HG03095 (cell line): ENCODE measurements at regions not wholly inside any gene's neighbourhood (a gene's known extent, or its start where the extent isn't known, plus 50 kb on each side); places are given as distances from the start of the nearest gene placed in this dataset.

Experiments used
- ATAC-seq: cut with Tn5 transposase; IDR thresholded peaks from one replicate; pipeline ENCODE4 v1.9.1; 2021; ENCODE audit warnings: moderate library complexity; ENCODE audit not compliant: unreplicated experiment

DNA sequence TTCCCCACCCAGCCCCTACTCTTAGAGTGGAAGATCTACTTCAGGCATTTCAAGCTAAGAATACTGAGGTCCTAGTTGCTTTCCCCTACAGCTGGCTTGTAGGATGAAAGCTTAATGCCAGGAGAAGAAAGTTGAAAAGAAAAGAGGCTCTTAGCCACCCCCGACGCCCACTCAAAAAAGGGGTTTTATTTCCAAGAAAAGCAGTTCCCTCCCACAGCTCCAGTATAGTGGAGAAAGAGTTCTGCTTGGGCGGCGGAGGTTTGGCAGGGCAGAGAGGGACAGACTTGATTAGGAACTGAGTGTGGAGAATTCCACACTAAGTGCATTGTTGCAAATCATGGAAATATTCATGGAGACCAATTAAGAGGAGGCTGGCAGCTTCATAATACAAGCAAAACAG lies 470.9 kb downstream of the ETS1 start:
- no peak for ATAC-seq

DNA sequence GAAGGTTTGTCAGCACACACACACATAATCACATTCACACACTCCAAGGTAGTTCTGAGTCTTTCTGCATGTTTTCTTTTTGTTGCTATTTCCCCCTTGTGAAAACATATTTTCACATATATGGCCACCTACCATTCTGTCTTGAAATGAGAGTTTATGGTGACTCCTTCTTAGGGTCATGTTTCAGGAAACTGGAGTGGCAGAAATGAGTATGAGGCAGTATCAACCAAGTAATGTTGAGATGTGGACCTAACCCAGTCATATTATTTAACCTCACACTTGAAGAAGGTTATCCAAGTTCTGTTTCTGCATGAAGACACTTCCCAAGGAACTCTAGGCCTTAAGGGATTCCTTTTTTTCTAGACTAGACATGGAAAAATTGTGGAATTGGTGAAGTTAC lies 481.4 kb downstream of the ETS1 start:
- no peak for ATAC-seq

GRCh38 chr11:128105511-128105910 lies 481.8 kb downstream of the ETS1 start:
- no peak for ATAC-seq

- ATAC-seq: no peak
Measured at GRCh38 chr11:128103278-128103873, 484.0 kb downstream of the ETS1 start.

DNA sequence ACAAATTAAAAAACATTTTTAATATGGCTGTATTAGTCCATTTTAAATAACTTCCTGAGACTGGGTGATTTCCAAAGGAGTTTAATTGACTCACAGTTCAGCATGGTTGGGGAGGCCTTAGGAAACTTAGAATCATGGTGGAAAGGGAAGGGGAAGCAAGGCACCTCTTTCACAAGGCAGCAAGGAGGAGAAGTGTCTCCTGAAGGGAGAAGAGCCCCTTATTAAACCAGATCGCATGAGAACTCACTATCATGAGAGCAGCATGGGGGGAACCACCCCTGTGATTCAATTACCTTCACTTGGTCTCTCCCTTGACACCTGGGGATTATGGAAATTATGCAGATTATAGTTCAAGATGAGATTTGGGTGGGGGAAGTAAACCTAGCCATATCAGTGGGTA lies 488.6 kb downstream of the ETS1 start:
- ATAC-seq: no peak

DNA sequence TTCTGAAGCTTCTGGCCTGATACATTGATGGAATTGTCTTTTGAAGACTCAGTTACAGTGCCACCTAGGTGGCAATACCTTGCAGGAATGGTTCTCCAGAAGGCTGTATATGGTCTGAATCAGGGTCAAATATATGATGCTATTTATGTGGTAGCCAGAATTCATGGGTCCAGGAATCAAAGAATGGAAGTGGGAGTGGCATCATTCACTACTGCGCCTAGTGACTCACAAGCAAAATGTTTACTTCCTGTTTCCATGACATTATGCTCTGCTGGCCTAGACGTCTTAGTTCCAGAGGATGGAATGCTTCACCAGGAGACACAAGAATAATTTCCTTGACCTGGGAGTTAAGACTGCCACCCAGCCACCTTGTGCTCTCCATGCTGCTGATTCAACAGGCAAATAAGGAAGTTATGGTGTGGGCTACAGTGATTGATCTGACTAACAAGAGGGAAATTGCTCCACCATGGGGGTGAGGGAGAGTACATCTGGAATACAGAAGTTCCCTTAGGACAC lies 491.8 kb downstream of the ETS1 start:
- no peak for ATAC-seq

GRCh38 chr11:128093689-128094088 lies 493.7 kb downstream of the ETS1 start:
- no peak for ATAC-seq

DNA sequence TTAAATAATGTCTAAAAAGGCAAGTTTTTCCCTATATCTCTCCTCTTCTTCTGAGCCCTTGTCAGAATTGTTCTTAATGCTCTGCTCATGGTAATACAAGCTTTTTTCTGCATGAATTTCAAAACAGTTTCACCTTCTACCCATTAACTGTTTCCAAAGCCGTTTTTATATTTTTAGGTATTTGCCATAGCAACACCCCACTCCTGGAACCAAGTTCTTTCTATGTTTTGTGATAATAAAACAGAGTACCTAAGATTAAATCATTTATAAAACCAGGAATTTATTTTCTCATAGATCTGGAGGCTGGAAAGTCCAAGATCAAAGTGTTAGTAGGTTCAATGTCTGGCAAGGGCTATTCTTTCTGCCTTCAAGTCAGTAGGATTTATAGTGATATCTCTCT lies 497.4 kb downstream of the ETS1 start:
- no peak for ATAC-seq

DNA sequence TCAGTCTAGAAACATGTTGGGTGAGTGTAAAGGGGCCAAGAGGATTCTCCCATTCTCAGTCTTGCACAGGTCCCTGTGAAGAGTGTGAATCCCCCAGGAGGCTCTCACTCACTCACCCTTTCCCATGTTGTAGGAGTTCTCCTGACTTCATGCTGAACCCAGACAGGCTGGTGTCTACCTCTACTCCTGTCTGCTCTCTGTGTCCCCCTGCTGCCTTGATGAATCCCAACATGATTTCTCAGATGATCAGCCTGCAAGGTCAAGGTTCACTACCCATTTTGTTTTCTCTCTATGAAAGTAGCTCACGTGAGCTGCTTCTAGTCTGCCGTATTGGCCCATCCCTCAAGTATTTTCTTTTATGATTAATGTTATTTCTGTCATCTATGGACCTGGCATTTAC lies 500.6 kb downstream of the ETS1 start:
- no peak for ATAC-seq

DNA sequence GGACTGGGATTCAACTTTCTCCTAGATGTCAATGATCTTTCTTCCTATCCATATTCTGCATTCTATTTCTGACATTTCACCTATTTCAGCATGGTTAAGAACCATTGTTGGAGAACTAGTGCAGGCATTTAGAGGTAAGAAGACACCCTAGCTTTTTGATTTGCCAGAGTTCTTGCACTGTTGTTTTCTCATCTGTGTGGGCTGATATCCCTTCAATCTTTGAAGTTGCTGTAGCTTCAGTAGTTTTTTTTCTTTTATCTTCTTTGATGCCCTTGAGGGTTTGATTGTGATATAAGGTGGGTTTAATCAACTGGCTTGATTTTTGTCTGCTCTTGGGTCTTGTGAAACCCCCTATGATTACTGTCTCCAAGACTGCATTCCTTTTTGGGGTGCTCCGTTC lies 502.1 kb downstream of the ETS1 start:
- no peak for ATAC-seq

DNA sequence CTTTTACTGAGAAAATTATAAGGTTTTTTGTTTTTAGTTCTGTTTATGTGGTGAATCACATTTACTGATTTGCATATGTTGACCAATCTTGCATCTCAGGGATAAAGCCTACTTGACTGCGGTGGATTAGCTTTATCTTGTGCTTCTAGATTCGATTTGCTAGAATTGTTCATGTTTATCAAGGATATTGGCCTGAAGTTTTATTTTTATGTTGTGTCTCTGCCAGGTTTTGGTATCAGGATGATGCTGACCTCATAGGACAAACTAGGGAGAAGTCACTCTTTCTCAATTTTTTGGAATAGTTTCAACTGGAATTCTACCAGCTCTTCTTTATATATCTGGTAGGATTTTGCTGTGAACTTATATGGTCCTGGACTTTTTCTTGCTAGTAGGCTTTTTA lies 504.8 kb downstream of the ETS1 start:
- no peak for ATAC-seq

DNA sequence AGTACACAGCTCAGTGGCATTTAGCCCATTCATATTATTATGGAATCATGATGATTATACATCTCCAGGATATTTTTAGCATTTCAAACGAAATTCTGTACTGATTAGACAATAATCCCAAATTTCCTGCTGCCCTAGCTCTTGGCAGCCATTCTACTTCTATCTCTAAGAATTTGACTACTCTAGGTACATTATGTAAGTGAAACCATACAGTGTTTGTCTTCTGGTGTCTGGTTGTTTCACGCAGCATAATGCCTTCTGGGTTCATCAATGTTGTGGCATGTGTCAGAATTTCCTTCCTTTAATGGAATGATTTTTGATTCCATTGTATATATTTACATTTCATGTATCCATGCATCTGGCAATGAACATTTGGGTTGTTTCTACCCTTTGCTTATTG lies 517.7 kb downstream of the ETS1 start:
- ATAC-seq: no peak

- ATAC-seq: no peak
Measured at GRCh38 chr11:128067780-128068179, 519.6 kb downstream of the ETS1 start.

GRCh38 chr11:128066399-128066798 lies 521.0 kb downstream of the ETS1 start:
- no peak for ATAC-seq

DNA sequence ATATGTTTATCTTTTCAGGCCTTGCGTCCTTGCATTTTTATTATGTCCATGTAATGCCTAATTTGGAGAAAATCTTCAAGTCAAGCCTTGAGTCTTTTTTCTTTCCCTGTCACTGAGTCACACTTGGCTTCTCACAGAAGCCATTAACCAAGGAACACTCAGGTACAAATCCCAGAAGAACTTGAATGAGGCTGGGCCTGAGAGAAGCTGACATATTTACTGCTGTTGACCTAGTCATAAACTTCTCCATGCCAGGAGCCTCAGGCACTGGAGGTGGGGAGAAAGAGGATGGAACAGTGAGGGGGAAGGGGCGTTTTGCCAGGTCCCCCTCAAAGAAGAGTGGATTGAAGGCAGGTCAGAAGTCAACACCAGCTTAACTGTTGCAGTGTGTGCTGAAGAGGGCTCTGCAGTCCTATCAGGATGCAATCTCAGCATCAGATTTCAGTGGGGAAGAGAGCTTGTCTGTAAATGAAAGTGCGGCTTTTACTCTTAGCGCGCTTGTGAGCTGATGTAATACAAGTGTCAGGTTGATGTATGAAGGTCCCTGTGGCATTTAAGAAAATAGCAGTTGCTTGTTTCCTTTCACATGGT lies 526.0 kb downstream of the ETS1 start:
- no peak for ATAC-seq

GRCh38 chr11:128058580-128059208 lies 528.7 kb downstream of the ETS1 start:
- no peak for ATAC-seq

DNA sequence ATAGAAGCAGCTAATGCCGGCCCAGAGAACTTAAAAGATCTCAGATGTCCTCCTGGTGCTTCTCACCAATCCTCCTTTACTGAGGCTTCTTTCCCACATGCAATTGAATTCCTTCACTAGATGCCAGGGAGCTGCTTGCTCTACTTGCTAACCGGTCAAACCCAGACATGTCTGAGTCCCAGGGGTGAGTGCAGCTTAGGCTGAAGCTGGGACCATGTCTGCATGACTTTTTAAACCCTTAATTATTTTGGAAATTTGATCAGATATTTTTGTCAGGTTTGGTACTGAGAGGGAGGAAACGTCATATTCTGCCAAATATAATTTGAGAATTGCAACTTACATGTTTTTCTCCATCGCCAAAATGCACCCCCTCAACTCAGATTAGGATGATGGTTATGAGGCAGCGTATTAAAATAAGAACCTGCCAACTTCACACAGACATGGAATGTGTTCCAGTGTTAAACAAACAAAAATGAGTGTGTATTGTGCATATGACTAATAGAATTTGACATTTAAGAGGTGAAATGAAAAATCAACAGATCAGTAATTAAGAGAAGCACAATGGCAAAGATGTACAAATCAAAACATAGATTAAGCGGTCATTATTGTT lies 529.5 kb downstream of the ETS1 start:
- no peak for ATAC-seq

DNA sequence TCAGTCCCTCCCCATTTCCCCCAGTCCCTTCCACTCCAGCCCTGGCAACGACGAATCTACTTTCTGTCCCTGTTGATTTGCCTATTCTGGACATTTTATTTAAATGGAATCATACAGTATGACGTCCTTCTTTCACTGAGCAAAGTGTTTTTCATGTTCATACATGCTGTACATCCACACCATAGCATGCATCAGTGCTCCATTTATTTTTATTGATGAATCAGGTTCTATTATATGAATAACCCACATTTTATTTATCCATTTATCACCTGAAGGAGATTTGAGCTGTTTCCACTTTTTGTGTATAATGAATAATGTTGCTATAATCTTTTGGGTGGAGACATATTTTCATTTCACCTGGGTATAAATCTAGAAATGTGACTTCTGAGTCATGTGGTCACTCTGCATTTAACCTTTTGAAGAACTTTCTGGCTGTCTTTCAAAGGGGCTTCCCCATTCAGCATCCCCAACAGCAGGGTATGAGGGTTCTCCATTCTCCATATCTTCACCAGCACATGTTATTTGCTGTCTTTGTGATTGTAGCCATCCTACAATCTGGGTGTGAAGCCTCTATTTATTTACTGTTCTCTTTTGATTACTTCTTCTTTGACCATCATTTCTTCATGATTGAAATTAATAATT lies 531.7 kb downstream of the ETS1 start:
- ATAC-seq: no peak

DNA sequence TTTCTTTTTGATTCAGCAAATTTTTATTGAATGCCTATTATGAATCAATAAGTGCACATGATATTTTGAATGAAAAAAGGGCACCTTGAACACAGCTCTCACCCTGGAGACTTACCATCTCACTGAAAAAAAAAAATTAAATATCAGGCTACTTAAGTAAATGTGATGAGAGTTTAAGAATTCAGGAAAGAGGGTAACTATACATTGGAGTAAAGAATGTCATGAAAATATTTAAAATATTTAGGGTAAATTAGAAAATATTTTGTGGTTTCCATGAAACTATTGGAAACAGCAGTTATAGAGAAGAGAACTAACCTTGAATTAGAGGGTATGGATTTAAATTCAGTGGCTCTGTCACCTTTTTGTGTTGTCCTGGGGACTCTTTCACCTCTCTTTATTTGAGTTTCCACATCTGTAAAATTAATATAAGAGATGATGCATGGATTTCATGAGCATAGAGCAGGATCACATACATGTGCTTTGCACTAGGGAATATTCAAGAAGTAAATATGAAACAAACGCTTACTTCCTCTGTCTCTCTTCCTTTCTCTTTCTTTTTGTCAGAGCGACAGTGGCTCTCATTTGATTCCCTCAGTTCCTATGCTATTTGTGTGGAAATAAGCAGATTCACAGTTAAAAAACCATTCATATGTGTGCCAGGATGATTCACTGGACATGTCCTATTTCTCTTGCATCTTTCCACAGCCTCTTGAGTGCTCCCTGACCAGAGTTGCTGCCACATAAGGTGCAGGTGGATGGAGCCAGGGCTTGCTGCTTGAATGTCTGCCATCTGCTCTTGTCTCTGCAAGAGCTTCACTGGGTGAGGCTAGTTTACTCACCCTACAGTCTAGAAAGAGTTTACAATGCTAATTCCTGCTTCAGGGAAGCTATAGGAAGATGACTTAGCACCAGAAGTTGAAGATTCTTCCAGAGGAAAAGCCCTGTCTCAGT lies 533.1 kb downstream of the ETS1 start:
- no peak for ATAC-seq

DNA sequence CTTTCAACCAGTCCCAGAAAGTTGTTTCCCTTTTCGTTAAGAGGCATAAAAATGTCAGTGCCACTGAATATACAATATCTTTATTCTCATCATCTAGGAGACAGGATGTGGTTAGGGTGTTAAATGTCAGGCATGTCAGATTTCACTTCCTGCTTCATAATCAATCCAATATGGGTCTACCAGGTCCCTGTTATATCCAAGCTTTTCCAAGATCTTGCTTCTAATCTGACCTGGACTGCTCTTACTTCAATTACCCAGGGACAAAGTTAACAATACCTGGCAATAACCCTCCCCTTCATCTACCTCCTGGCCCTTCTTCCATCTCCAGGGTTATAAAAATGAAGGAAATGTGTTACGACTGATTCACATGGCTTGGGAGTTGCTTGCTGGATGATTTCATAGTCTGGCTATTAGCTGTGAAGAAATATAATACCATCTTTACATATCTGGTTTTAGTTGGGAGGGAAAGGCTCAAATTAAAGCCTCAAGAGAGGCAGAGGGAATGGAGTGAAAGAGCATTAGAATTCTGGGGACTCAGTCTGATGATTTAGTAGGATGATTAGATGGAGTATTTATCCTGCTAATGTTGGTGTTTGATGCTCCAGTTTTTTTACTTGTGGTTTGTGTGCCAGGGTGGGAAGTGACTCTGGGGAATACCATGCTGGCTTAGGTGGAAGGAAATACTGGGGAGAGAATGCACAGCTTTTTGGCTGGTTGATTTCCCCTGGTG lies 534.3 kb downstream of the ETS1 start:
- no peak for ATAC-seq
